Cortex of kidney (tissue), 1 donor: ENCODE measurements at regions not wholly inside any gene's neighbourhood (a gene's known extent, or its start where the extent isn't known, plus 50 kb on each side); places are given as distances from the start of the nearest gene placed in this dataset.
"Not testable (repeated sequence)": the region's sequence is repeated elsewhere in the genome, so short reads cannot be mapped to it uniquely, and the experiment has no call there.

Experiments used
- DNase-seq: peaks from one replicate; lab custom pipeline; 2025; lab: John Stamatoyannopoulos, UW

GRCh38 chr14:106537597-106537996 is 1011.2 kb downstream of the TMEM121 start:
- DNase-seq: not testable (repeated sequence)

- no peak for DNase-seq
Measured at GRCh38 chr14:106538201-106538600, 1011.8 kb downstream of the TMEM121 start.

GRCh38 chr14:106547735-106548434 is 1021.5 kb downstream of the TMEM121 start:
- no peak for DNase-seq

- no peak for DNase-seq
Measured at GRCh38 chr14:106549064-106549463, 1022.7 kb downstream of the TMEM121 start.

GRCh38 chr14:106551265-106551664 is 1024.9 kb downstream of the TMEM121 start:
- DNase-seq: no peak

- DNase-seq: not testable (repeated sequence)
Measured at GRCh38 chr14:106556211-106556610, 1029.8 kb downstream of the TMEM121 start.

GRCh38 chr14:106556665-106557289 is 1030.4 kb downstream of the TMEM121 start:
- no peak for DNase-seq

GRCh38 chr14:106562451-106562850 is 1036.1 kb downstream of the TMEM121 start:
- no peak for DNase-seq

- DNase-seq: no peak
Measured at GRCh38 chr14:106564058-106564643, 1037.8 kb downstream of the TMEM121 start.

- DNase-seq: no peak
Measured at GRCh38 chr14:106578481-106578880, 1052.1 kb downstream of the TMEM121 start.

- DNase-seq: no peak
Measured at GRCh38 chr14:106579084-106579483, 1052.7 kb downstream of the TMEM121 start.

- no peak for DNase-seq
Measured at GRCh38 chr14:106585692-106586091, 1059.3 kb downstream of the TMEM121 start.

GRCh38 chr14:106586098-106586704 is 1059.8 kb downstream of the TMEM121 start:
- DNase-seq: no peak

- DNase-seq: not testable (repeated sequence)
Measured at GRCh38 chr14:106591539-106591938, 1065.2 kb downstream of the TMEM121 start.

GRCh38 chr14:106592115-106592852 is 1065.9 kb downstream of the TMEM121 start:
- not testable (repeated sequence) for DNase-seq

- no peak for DNase-seq
Measured at GRCh38 chr14:106599209-106599608, 1072.8 kb downstream of the TMEM121 start.

- DNase-seq: no peak
Measured at GRCh38 chr14:106605548-106606448, 1079.4 kb downstream of the TMEM121 start.

GRCh38 chr14:106606936-106607335 is 1080.6 kb downstream of the TMEM121 start:
- DNase-seq: no peak

- no peak for DNase-seq
Measured at GRCh38 chr14:106610691-106611090, 1084.3 kb downstream of the TMEM121 start.

GRCh38 chr14:106613256-106613655 is 1086.9 kb downstream of the TMEM121 start:
- DNase-seq: no peak

GRCh38 chr14:106618471-106618951 is 1092.1 kb downstream of the TMEM121 start:
- not testable (repeated sequence) for DNase-seq
